KOPT-K1 (cell line): ENCODE measurements at regions not wholly inside any gene's neighbourhood (a gene's known extent, or its start where the extent isn't known, plus 50 kb on each side); places are given as distances from the start of the nearest gene placed in this dataset.

ENCODE experiments used
- H3K27ac ChIP-seq: fragments of 200-600 bp; sonication (generic); 2 replicates; pipeline ENCODE4 v1.5.1; 2016; ENCODE audit warnings: antibody characterized with exemption, mild to moderate bottlenecking, low read depth, low read length; ENCODE audit not compliant: poor library complexity, severe bottlenecking
- H3K36me3 ChIP-seq: fragments of 200-600 bp; sonication (generic); 2 replicates; pipeline ENCODE4 v1.5.1; 2017; ENCODE audit warnings: antibody characterized with exemption, mild to moderate bottlenecking, low read length, moderate library complexity; ENCODE audit not compliant: insufficient read depth
- H3K9me3 ChIP-seq: fragments of 200-600 bp; sonication (generic); 2 replicates; pipeline ENCODE4 v1.5.1; 2017; ENCODE audit warnings: antibody characterized with exemption, low read length, mild to moderate bottlenecking; ENCODE audit not compliant: insufficient read depth, poor library complexity, severe bottlenecking

DNA sequence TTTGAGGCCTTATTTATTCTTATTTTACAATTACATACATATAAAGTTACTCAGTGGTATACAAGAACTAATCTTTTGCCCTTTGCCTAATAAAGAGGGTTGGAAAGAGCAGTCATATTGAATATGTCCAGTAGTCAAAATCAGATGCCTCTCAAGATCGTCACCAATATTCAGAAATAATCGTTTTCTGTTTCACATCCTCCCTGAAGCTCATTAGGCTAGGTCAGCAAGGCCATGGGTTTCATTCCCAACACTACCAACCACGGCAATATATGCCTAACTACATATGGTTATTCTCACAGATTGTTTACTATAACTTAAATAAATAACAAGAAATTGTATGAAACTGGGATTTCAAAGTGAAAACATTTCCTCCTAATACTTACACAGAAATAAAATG is 167.2 kb upstream of the MANEA start:
- H3K27ac ChIP-seq: no peak overlapping the region
- H3K9me3 ChIP-seq: no peaks in the 10 kb centered on the region
- H3K36me3 ChIP-seq: no peaks in the 10 kb centered on the region

GRCh38 chr6:95413789-95414188 is 163.5 kb upstream of the MANEA start:
- Histone ChIP-seq H3K36me3 (no peaks in the 10 kb centered on the region), H3K27ac (no peak overlapping the region), H3K9me3 (no peaks in the 10 kb centered on the region)

DNA sequence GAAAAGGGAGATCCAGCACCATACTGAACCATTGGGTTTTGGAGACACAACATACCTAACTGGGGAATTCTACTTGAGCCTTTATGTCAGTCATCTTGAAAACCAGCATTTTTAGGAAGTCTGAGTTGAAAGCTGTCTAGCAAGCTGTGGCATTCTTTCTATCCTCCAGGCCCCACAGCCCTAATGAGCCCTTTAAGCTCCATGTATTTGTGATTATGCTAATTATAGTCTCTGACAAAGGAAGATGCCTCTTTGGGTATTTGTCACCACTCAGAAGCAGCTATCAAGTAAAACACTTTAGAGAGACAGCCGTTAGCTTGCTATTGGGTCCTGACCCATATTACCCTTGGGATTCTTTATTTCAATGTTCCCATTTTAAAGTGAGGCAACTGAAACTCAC is 159.5 kb upstream of the MANEA start:
- Histone ChIP-seq H3K27ac (no peak overlapping the region), H3K36me3 (no peaks in the 10 kb centered on the region), H3K9me3 (peaks cover 16% of the 10 kb centered on the region)

DNA sequence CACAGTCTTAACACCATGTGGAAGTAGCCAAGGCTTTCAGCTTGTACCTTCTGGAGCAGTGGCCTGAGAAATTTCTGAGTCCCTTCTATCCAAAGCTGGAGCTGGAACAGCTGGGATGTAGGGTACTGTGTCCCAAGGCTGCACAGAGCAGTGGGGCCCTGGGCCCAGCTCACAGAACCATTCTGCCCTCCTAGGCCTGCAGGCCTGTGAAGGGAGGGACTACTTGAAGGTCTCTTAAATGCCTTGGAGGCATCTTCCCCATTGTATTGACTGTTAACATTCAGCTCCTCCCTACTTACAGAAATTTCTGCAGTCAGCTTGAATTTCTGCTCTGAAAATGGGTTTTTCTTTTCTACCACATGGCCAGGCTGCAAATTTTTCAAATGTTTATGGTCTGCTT is 156.5 kb upstream of the MANEA start:
- H3K36me3 ChIP-seq: no peaks in the 10 kb centered on the region

DNA sequence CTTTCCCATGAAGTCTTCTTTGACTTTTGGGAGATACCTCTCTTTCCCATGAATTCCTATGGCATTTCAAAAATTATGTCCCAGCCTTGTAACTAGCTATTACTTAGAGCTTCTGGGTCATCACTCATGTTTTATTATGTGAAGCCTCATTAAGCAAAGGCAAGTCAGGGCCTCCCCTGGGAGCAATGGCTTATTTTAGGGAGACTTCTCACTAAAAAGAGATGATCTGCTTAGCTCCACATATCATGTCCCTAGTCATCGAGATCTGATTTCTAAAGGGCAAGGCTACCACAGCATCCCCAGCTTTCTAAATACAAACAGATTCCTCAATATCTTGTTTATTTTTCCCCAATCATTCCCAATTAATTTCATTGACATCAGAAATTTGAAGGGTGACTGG is 154.0 kb upstream of the MANEA start:
- Histone ChIP-seq H3K27ac (no peak overlapping the region), H3K36me3 (no peaks in the 10 kb centered on the region), H3K9me3 (peaks cover 16% of the 10 kb centered on the region)

More for the DNA sequence above, 156.5 kb upstream of the MANEA start:
- Histone ChIP-seq H3K9me3 (peaks cover 16% of the 10 kb centered on the region), H3K27ac (no peak overlapping the region)

GRCh38 chr6:95431637-95432228 is 145.6 kb upstream of the MANEA start:
- H3K9me3 ChIP-seq: no peaks in the 10 kb centered on the region
- no peak overlapping the region for H3K27ac ChIP-seq
- no peaks in the 10 kb centered on the region for H3K36me3 ChIP-seq

DNA sequence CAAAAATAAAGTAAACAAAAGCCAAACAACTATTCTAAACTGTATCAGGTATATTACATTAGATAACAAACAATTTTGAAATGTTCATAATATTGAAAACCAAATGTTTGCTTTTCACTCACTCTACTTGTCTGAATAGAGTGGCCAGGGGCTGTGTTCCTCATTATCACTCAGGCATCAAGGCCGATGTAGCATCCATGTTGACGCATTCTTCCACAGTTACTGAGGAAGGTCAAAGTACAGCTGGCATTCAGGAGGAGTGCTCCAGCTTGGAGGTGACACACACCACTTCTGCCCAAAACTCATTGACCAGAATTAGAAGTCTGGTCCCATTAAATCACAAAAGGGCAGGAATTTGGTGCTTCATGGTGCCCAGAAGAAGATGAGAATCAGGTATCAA is 137.6 kb upstream of the MANEA start:
- H3K27ac ChIP-seq: no peak overlapping the region
- no peaks in the 10 kb centered on the region for H3K36me3 ChIP-seq
- no peaks in the 10 kb centered on the region for H3K9me3 ChIP-seq

DNA sequence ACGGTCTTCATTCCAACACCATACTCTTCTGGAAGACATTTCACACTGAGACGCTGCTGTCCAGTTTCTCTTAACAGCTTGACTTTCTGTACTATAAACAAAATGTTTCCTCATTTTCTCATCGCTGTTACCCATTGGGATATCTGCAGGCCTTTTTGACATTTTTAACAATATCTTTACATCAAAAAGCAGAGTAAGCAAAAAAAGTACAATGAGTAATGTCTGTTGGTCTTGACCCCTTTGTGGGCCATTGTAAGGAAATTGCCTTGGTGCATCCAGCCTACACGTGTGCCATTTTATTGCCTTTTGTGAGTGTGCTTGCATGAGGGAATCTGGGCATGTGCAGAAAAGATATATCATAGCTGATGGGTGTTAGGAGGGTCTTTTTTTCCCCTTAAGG is 129.1 kb upstream of the MANEA start:
- Histone ChIP-seq H3K36me3 (no peaks in the 10 kb centered on the region), H3K9me3 (no peaks in the 10 kb centered on the region), H3K27ac (no peak overlapping the region)

DNA sequence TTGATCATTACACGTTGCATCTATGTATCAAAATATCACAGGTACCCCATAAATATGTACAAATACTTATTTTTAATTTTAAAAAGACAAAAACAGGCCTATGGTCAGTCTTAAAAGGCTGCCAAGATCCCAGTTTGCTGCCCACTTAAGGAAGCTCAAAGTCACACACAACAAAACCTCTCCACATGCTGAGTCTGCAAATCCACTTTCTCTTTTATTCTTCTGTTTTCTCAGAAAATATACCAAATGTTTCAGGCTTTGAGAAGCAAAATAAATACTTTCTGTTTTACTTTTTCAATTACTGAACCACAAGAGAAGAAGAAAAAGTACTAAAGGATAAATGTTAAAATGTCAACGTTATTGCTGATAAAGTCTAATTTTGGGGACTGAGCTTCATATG is 107.8 kb upstream of the MANEA start:
- H3K9me3 ChIP-seq: no peaks in the 10 kb centered on the region
- no peaks in the 10 kb centered on the region for H3K36me3 ChIP-seq
- peak overlapping the region; percentile 16 for H3K27ac ChIP-seq

DNA sequence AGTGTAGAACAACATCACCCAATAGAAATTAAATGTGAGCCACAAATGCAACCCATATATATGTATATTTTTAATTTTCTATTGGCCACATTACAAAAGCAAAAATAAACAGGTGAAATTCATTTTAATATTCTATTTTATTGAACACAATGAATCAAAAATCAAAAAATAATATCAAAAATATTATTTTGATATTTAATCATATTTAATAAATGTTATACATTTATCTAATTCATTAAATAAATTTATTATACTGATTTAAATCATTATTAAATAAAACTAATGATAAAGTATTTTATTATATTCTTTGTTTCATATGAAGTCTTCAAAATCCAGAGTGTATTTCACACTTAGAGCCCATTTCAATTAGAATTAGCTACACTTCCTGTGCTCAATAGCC is 98.4 kb upstream of the MANEA start:
- H3K9me3 ChIP-seq: no peaks in the 10 kb centered on the region

GRCh38 chr6:95487817-95488216 is 89.5 kb upstream of the MANEA start:
- no peaks in the 10 kb centered on the region for H3K9me3 ChIP-seq
- H3K27ac ChIP-seq: no peak overlapping the region
- no peaks in the 10 kb centered on the region for H3K36me3 ChIP-seq

More for the DNA sequence above, 98.4 kb upstream of the MANEA start:
- H3K27ac ChIP-seq: no peak overlapping the region
- no peaks in the 10 kb centered on the region for H3K36me3 ChIP-seq

DNA sequence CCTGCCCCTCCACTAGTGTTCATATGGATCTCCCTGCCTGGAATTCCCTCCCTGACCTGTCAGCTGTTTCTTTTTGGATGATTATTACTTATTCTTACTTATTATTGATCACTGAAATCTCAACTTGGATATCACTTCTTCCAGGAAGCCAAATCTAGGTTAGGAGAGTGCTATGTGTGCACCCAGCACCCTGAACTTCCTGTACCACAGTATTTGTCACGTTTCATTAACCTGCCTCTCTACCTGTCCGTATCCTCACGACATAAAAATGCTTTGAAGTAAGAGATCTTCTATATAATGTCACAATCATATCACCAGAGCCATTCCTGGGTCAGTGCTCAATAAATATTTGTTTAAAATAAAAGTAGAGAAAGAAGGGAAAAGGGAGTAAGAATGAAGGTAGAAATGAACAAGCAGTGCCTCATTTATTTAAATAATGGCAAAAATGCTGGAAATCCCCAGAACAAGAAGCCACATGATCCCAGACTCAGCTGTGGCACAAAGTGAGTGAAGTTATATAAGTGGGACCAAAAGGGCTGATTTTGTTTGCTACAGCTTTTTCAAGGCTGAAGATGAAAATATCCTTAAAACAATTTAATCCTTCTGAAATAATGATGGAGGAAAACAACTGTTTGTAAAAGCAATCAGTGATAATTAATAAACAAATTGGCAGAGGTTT is 88.0 kb upstream of the MANEA start:
- H3K36me3 ChIP-seq: no peaks in the 10 kb centered on the region
- H3K9me3 ChIP-seq: no peaks in the 10 kb centered on the region
- no peak overlapping the region for H3K27ac ChIP-seq

DNA sequence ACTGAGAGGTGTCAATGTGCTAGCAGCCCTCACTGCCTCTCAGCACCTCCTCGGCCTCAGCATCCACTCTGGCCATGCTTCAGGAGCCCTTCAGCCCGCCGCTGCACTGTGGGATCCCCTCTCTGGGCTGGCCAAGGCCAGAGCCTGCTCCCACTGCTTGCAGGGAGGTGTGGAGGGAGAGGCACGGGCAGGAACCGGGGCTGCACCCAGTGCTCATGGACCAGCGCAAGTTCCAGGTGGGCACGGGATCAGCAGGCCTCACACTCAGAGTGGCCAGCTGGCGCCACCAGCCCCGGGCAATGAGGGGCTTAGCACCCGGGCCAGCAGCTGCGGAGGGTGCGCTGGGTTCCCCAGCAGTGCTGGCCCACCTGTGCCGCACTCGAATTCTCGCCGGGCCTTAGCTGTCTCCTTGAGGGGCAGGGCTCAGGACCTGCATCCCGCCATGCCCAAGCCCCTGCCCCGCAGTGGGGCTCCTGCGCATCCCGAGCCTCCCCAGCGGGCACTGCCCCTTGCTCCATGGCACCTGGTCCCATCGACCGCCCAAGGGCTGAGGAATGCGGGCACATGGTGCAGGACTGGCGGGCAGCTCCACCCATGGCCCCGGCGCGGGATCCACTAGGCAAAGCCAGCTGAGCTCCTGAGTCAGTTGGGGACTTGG is 80.4 kb upstream of the MANEA start:
- Histone ChIP-seq H3K27ac (no peak overlapping the region), H3K36me3 (no peaks in the 10 kb centered on the region), H3K9me3 (peaks cover 9% of the 10 kb centered on the region)

DNA sequence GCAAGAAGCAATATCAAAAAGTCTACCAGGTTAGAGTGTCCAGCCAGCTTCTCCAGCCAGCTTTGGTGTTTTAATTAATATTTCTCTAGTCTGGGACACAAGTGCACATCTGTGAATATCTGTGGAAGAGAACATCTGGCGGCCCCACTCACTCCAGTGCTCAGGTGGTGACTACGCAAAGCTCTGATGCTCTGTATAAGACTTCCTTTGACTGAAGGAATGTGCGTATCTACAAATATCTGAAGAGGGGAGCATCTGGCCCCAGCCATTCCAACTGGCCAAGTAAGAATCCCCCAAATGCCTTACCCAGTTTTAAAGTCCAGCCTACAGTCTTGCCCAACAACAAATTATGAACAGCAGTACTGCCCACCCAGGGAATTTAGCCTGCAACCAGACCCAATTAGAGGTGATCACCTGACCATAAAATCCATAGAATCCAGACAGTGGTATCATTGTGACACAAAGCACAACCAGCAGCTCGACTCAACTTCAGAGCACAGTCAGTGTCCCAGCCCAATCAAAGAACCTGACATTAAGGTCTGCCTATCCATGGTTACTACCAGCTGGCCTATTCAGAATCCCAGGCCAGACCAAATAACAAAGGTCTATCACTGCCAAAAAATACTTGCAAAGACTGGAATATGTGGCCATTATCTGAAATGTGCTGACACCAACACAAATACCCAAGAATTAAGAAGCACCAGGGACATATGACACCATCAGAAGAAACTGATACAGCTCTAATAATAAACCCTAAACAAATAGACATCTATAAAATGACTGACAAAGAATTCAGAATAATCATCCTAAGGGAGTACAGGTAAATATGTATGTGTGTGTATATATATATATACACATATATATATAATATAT is 76.1 kb upstream of the MANEA start:
- peaks cover 20% of the 10 kb centered on the region for H3K9me3 ChIP-seq
- H3K27ac ChIP-seq: no peak overlapping the region
- H3K36me3 ChIP-seq: no peaks in the 10 kb centered on the region

- Histone ChIP-seq H3K36me3 (no peaks in the 10 kb centered on the region), H3K9me3 (peaks cover 11% of the 10 kb centered on the region), H3K27ac (no peak overlapping the region)
These were observed 73.8 kb upstream of the MANEA start for GRCh38 chr6:95503568-95503967.
